ENCODE measurements at regions not wholly inside any gene's neighbourhood (a gene's known extent, or its start where the extent isn't known, plus 50 kb on each side); places are given as distances from the start of the nearest gene placed in this dataset.

DNA sequence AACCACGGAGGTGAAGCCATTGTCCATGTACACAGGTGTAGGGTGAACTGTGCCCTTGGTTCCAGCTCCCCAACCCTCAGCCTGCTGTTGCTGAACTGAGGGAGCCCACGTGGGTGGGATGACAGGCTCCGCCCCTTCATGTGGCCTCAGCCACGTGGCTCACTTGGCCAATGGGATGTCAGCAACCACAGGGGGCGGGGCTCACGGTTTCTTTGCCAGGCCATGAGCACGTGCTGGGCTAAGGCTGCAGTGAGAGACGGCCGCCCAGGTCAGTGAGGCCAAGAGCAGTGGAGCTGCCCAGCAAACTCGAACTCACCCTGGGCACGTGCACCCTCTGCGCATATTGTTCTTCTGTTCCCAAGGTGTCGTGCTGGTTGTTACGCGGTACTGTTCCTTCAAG lies 282.6 kb downstream of the IRF8 start:
- intact Hi-C loops (cut with micrococcal nuclease): no loop called here
- ChIA-PET POLR2A (no interaction called here), CTCF (no interaction called here)
- H3K4me1 Mint-ChIP-seq (ENCODE audit: low read depth): no peaks in the 10 kb centered on the region
- no peak overlapping the region for H3K4me3 Mint-ChIP-seq
- H3K9me3 Mint-ChIP-seq: no peaks in the 10 kb centered on the region
- no peak for DNase-seq
- H3K27me3 Mint-ChIP-seq: no peaks in the 10 kb centered on the region
- H3K36me3 Mint-ChIP-seq: no peaks in the 10 kb centered on the region
- no peak overlapping the region for H3K27ac Mint-ChIP-seq

DNA sequence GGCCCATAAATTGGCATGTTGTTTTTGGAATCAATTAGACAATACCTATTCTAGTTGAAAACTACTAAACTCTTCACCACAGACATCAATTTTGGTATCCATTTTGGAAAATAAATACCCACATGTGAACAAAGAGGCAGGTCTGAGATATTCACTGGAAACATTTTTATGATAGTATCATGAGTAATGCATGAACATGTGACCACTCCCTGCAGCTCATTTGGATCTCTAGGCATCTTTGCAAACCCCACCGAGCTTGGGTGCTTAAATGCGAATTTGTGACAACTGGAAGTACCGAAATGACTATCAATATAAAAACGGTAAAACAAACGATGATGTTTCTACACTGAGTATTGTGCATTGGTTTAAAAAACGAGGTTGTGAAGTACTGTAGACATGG lies 285.2 kb downstream of the IRF8 start:
- ChIA-PET POLR2A (no interaction called here), CTCF (no interaction called here)
- H3K36me3 Mint-ChIP-seq: no peaks in the 10 kb centered on the region
- no peak overlapping the region for H3K27ac Mint-ChIP-seq
- intact Hi-C loops (cut with micrococcal nuclease): no loop called here
- no peak for DNase-seq
- no peak overlapping the region for H3K4me3 Mint-ChIP-seq
- no peaks in the 10 kb centered on the region for H3K9me3 Mint-ChIP-seq
- H3K4me1 Mint-ChIP-seq (ENCODE audit: low read depth): no peaks in the 10 kb centered on the region
- H3K27me3 Mint-ChIP-seq: no peaks in the 10 kb centered on the region

- H3K4me3 Mint-ChIP-seq: no peak overlapping the region
- no peak overlapping the region for H3K27ac Mint-ChIP-seq
- ChIA-PET CTCF (no interaction called here), POLR2A (no interaction called here)
- intact Hi-C loops (cut with micrococcal nuclease): no loop called here
- H3K27me3 Mint-ChIP-seq: no peaks in the 10 kb centered on the region
- no peak for DNase-seq
- H3K9me3 Mint-ChIP-seq: no peaks in the 10 kb centered on the region
- H3K4me1 Mint-ChIP-seq (ENCODE audit: low read depth): no peaks in the 10 kb centered on the region
- no peaks in the 10 kb centered on the region for H3K36me3 Mint-ChIP-seq
These were observed 286.1 kb downstream of the IRF8 start for GRCh38 chr16:86185089-86185488.

DNA sequence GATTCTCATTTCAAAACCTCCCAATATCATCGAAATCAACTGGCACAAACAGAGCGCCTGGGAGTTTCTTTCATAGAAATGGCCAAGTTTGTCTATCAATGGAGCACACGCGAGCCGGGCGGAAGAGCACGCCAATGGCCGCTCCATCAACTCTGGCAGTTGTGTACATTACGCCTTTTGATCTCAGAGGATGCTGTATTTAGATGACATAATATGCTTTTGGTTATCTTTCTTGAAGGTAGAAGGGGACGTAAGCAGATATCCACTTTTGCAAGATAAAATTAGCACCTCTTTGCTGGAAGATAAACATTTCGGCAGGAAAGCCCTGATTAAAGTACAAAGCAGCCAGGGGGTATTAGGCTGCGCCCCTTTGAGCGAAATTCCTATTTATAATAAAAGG lies 287.4 kb downstream of the IRF8 start:
- ChIA-PET CTCF (no interaction called here), POLR2A (no interaction called here)
- no peak for DNase-seq
- Mint-ChIP-seq H3K27ac (no peak overlapping the region), H3K36me3 (no peaks in the 10 kb centered on the region), H3K27me3 (no peaks in the 10 kb centered on the region), H3K4me3 (no peak overlapping the region), H3K9me3 (no peaks in the 10 kb centered on the region), H3K4me1 (ENCODE audit: low read depth) (no peaks in the 10 kb centered on the region)
- intact Hi-C loops (cut with micrococcal nuclease): no loop called here

GRCh38 chr16:86189934-86190333 lies 291.0 kb downstream of the IRF8 start:
- POLR2A ChIA-PET: no interaction called here
- intact Hi-C loops (cut with micrococcal nuclease): no loop called here

DNA sequence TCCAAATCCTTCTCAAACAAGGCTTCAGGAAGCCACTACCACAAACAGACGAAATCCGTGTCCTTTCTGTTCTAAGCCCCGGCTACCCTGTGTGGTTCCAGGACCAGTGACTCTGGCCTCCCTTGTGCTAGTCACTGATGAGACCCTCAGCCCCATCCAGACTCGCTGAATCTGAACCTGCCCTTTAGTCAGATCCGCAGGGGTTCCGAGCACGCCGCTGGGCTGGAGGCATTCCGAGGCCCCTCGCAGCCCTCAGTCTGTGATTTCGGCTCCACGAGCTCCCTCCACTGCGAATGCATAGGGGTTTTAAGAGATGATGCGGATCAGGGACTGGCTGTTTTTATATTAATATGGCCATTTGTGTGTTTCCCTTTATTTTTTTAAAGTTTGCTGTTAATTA lies 292.7 kb downstream of the IRF8 start:
- H3K4me3 Mint-ChIP-seq: no peak overlapping the region
- H3K27ac Mint-ChIP-seq: no peak overlapping the region
- intact Hi-C loops (cut with micrococcal nuclease): no loop called here
- H3K4me1 Mint-ChIP-seq (ENCODE audit: low read depth): no peaks in the 10 kb centered on the region
- peaks cover 10% of the 10 kb centered on the region for H3K27me3 Mint-ChIP-seq
- ChIA-PET POLR2A (no interaction called here), CTCF (no interaction called here)
- no peaks in the 10 kb centered on the region for H3K9me3 Mint-ChIP-seq
- no peak for DNase-seq
- no peaks in the 10 kb centered on the region for H3K36me3 Mint-ChIP-seq

More at GRCh38 chr16:86189934-86190333, 291.0 kb downstream of the IRF8 start:
- peaks cover 4% of the 10 kb centered on the region for H3K27me3 Mint-ChIP-seq
- no peaks in the 10 kb centered on the region for H3K9me3 Mint-ChIP-seq
- H3K4me3 Mint-ChIP-seq: no peak overlapping the region
- H3K4me1 Mint-ChIP-seq (ENCODE audit: low read depth): no peaks in the 10 kb centered on the region
- CTCF ChIA-PET: no interaction called here
- H3K36me3 Mint-ChIP-seq: no peaks in the 10 kb centered on the region
- no peak for DNase-seq
- H3K27ac Mint-ChIP-seq: no peak overlapping the region

- Mint-ChIP-seq H3K9me3 (no peaks in the 10 kb centered on the region), H3K4me3 (no peak overlapping the region), H3K27me3 (peaks cover 22% of the 10 kb centered on the region), H3K36me3 (no peaks in the 10 kb centered on the region), H3K27ac (no peak overlapping the region), H3K4me1 (ENCODE audit: low read depth) (no peaks in the 10 kb centered on the region)
- ChIA-PET CTCF (no interaction called here), POLR2A (no interaction called here)
- intact Hi-C loops (cut with micrococcal nuclease): no loop called here
- DNase-seq: no peak
These were observed 294.7 kb downstream of the IRF8 start for GRCh38 chr16:86193528-86194193.

GRCh38 chr16:86195863-86196630 lies 297.1 kb downstream of the IRF8 start:
- ChIA-PET POLR2A (no interaction called here), CTCF (no interaction called here)
- Mint-ChIP-seq H3K4me1 (ENCODE audit: low read depth) (no peaks in the 10 kb centered on the region), H3K4me3 (no peak overlapping the region), H3K27me3 (peaks cover 39% of the 10 kb centered on the region), H3K36me3 (no peaks in the 10 kb centered on the region), H3K27ac (no peak overlapping the region), H3K9me3 (no peaks in the 10 kb centered on the region)
- intact Hi-C loops (cut with micrococcal nuclease): no loop called here
- no peak for DNase-seq

DNA sequence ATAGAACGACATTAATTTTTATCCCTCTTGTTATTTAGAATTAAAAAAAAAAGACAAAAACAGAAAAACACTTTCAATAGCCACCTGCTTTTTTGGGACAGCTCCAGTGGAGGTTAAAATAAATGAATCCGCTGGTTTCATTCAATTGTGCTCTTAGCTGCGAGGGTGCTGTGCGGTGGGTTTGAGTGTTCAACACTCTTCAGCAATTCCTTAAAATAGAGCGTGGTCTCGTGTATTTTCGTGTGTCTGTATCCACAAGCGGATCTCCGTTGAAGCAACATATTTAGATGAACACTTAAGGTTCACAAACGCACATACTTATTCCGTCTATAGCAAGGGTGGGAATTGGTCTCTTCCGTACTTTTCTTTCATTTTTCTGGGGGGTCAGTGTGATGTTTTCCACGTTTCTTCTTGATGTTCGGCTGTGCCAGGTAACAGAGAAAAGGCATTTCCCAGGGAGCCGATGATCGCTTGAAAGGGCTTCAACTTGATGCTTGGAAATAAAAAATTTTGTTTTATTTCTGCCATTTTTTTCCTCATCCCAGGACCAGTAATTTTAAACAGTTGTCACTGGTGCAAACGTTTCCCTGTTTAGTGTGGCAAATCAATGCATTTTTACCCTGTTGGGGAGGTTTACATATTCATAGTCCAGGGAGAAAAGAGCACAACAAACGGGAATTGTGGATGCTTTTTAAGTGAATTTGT lies 297.9 kb downstream of the IRF8 start:
- Mint-ChIP-seq H3K27me3 (peaks cover 39% of the 10 kb centered on the region), H3K9me3 (no peaks in the 10 kb centered on the region), H3K4me3 (no peak overlapping the region), H3K27ac (no peak overlapping the region), H3K36me3 (no peaks in the 10 kb centered on the region), H3K4me1 (ENCODE audit: low read depth) (no peaks in the 10 kb centered on the region)
- ChIA-PET CTCF (no interaction called here), POLR2A (no interaction called here)
- intact Hi-C loops (cut with micrococcal nuclease): no loop called here
- DNase-seq: no peak

- DNase-seq: no peak
- no peak overlapping the region for H3K4me3 Mint-ChIP-seq
- H3K9me3 Mint-ChIP-seq: no peaks in the 10 kb centered on the region
- CTCF ChIA-PET: no interaction called here
- H3K36me3 Mint-ChIP-seq: no peaks in the 10 kb centered on the region
- no peak overlapping the region for H3K27ac Mint-ChIP-seq
- POLR2A ChIA-PET: no interaction called here
- no peaks in the 10 kb centered on the region for H3K4me1 Mint-ChIP-seq (ENCODE audit: low read depth)
- intact Hi-C loops (cut with micrococcal nuclease): no loop called here
- H3K27me3 Mint-ChIP-seq: peaks cover 36% of the 10 kb centered on the region
These were observed 299.5 kb downstream of the IRF8 start for GRCh38 chr16:86198206-86199118.

DNA sequence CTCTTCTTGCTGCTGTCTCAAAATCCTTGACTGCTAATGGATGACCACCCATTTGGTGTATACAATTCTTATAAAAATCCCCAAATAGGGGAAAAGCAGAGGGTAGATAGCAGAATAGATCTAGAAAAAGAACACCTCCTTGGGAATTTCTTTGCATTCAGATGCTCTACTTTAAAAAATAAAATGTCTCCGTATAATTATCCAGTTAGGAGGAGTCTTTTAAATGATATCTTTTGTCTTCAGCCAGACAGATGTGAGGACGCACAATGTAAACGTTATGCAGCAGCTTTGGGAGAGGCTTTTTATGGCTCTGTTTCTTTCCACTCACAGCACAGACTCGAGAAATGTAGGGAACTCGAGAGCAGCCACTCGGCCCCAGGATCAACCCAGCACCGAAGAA lies 300.2 kb downstream of the IRF8 start:
- Mint-ChIP-seq H3K27me3 (peaks cover 36% of the 10 kb centered on the region), H3K36me3 (no peaks in the 10 kb centered on the region), H3K4me1 (ENCODE audit: low read depth) (no peaks in the 10 kb centered on the region), H3K4me3 (no peak overlapping the region), H3K9me3 (no peaks in the 10 kb centered on the region), H3K27ac (no peak overlapping the region)
- no peak for DNase-seq
- POLR2A ChIA-PET: no interaction called here
- CTCF ChIA-PET: no interaction called here
- intact Hi-C loops (cut with micrococcal nuclease): no loop called here

- intact Hi-C loops (cut with micrococcal nuclease): no loop called here
- ChIA-PET POLR2A (no interaction called here), CTCF (no interaction called here)
- H3K27me3 Mint-ChIP-seq: peaks cover 36% of the 10 kb centered on the region
- H3K4me1 Mint-ChIP-seq (ENCODE audit: low read depth): no peaks in the 10 kb centered on the region
- no peak overlapping the region for H3K27ac Mint-ChIP-seq
- no peaks in the 10 kb centered on the region for H3K9me3 Mint-ChIP-seq
- H3K4me3 Mint-ChIP-seq: no peak overlapping the region
- no peaks in the 10 kb centered on the region for H3K36me3 Mint-ChIP-seq
- no peak for DNase-seq
These were observed 301.1 kb downstream of the IRF8 start for GRCh38 chr16:86199871-86200695.
